Muscle of leg (tissue), 3 donors: ENCODE measurements at regions not wholly inside any gene's neighbourhood (a gene's known extent, or its start where the extent isn't known, plus 50 kb on each side); places are given as distances from the start of the nearest gene placed in this dataset.

Source experiments
- DNase-seq: peaks from one replicate; pipeline ENCODE4 v3.0.0; 2013
- H3K27ac ChIP-seq: one replicate; pipeline ENCODE4 v1.5.1; 2013; ENCODE audit warnings: mild to moderate bottlenecking, low read length, control low read depth
- H3K27me3 ChIP-seq: one replicate; pipeline ENCODE4 v1.6.1; 2013; ENCODE audit warnings: low read length; ENCODE audit not compliant: control insufficient read depth, insufficient read depth
- H3K36me3 ChIP-seq: one replicate; pipeline ENCODE4 v1.6.1; 2013; ENCODE audit warnings: low read length; ENCODE audit not compliant: control insufficient read depth, insufficient read depth
- H3K4me1 ChIP-seq: one replicate; pipeline ENCODE4 v1.6.1; 2013; ENCODE audit warnings: low read length; ENCODE audit not compliant: control insufficient read depth, insufficient read depth
- H3K4me3 ChIP-seq: one replicate; pipeline ENCODE4 v1.5.1; 2013; ENCODE audit warnings: low read length, control low read depth
- H3K9me3 ChIP-seq: replicated peaks from 2 replicates; pipeline ENCODE4 v1.6.1; 2013; ENCODE audit warnings: low read depth, low read length; ENCODE audit not compliant: control insufficient read depth
- WGBS: methylation state at CpG from one replicate; pipeline ENCODE4 v1.1.5; 2013; ENCODE audit warnings: missing lambda C conversion rate; ENCODE audit not compliant: insufficient coverage; 5-methylcytosine and 5-hydroxymethylcytosine counted together

GRCh38 chr2:39999864-40000263 lies 220.8 kb upstream of the THUMPD2 start:
- Histone ChIP-seq H3K27ac (no peak overlapping the region), H3K27me3 (no peaks in the 10 kb centered on the region), H3K4me1 (no peaks in the 10 kb centered on the region), H3K36me3 (no peaks in the 10 kb centered on the region), H3K4me3 (no peak overlapping the region), H3K9me3 (no peaks in the 10 kb centered on the region)
- no peak for DNase-seq
- no CpG with 5 or more reads among the region's 4 CpGs for WGBS

- H3K27ac ChIP-seq = no peak overlapping the region
- whole genome bisulfite sequencing = no CpG with 5 or more reads among the region's 2 CpGs
- DNase-seq = no peak
- no peaks in the 10 kb centered on the region for H3K9me3 ChIP-seq
- no peaks in the 10 kb centered on the region for H3K36me3 ChIP-seq
- H3K4me1 ChIP-seq = no peaks in the 10 kb centered on the region
- no peaks in the 10 kb centered on the region for H3K27me3 ChIP-seq
- no peak overlapping the region for H3K4me3 ChIP-seq
These were observed 219.6 kb upstream of the THUMPD2 start for GRCh38 chr2:39998617-39999016.

GRCh38 chr2:39996653-39997080 lies 217.6 kb upstream of the THUMPD2 start:
- Histone ChIP-seq H3K4me1 (no peaks in the 10 kb centered on the region), H3K27ac (no peak overlapping the region), H3K36me3 (no peaks in the 10 kb centered on the region), H3K9me3 (no peaks in the 10 kb centered on the region), H3K27me3 (no peaks in the 10 kb centered on the region), H3K4me3 (no peak overlapping the region)
- no peak for DNase-seq
- no CpG with 5 or more reads among the region's 1 CpG for WGBS

DNA sequence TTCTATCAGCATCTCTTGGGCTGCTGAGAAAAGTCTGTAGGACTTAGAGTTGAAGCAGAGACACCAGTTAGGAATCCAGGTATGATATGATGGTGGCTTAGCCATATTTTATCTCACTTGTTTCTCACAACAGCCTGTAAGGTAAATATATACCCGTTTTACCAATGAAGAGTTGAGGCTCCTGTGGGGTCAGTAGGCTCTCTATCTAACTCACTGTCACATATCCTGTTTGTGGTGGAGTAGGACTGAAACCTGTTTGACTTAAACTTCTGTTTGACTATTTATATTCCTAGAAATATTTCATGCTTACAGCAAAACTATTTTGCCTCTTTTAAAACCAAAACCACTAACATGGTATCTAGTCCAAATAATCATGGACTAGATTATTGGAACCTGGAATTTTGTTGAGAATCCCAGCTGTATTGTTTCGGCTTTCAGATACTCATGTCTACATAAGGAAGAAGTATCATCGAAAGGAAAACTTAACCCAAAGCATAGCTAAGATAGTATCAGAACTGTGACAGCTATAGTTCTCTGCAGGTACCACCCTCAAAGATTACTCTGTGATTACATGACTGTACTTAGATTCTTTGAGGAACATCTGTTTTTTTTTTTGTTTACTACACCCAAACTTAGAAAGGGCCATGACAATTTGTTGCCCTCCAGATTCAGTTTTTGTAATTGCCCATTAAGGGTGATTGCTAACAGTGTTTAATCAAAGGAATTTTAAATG lies 216.1 kb upstream of the THUMPD2 start:
- H3K27ac ChIP-seq = no peak overlapping the region
- no peaks in the 10 kb centered on the region for H3K27me3 ChIP-seq
- no peaks in the 10 kb centered on the region for H3K36me3 ChIP-seq
- DNase-seq = no peak
- H3K9me3 ChIP-seq = no peaks in the 10 kb centered on the region
- H3K4me3 ChIP-seq = no peak overlapping the region
- no CpG with 5 or more reads among the region's 3 CpGs for WGBS
- H3K4me1 ChIP-seq = no peaks in the 10 kb centered on the region

GRCh38 chr2:39994151-39994550 lies 215.1 kb upstream of the THUMPD2 start:
- Histone ChIP-seq H3K27ac (no peak overlapping the region), H3K9me3 (no peaks in the 10 kb centered on the region), H3K36me3 (no peaks in the 10 kb centered on the region), H3K27me3 (no peaks in the 10 kb centered on the region), H3K4me3 (no peak overlapping the region), H3K4me1 (no peaks in the 10 kb centered on the region)
- DNase-seq = no peak

- no peak for DNase-seq
- H3K9me3 ChIP-seq = no peaks in the 10 kb centered on the region
- no peak overlapping the region for H3K27ac ChIP-seq
- H3K4me1 ChIP-seq = no peaks in the 10 kb centered on the region
- WGBS = no CpG with 5 or more reads among the region's 2 CpGs
- no peaks in the 10 kb centered on the region for H3K27me3 ChIP-seq
- H3K36me3 ChIP-seq = no peaks in the 10 kb centered on the region
- no peak overlapping the region for H3K4me3 ChIP-seq
These were observed 212.2 kb upstream of the THUMPD2 start for GRCh38 chr2:39991298-39991697.

DNA sequence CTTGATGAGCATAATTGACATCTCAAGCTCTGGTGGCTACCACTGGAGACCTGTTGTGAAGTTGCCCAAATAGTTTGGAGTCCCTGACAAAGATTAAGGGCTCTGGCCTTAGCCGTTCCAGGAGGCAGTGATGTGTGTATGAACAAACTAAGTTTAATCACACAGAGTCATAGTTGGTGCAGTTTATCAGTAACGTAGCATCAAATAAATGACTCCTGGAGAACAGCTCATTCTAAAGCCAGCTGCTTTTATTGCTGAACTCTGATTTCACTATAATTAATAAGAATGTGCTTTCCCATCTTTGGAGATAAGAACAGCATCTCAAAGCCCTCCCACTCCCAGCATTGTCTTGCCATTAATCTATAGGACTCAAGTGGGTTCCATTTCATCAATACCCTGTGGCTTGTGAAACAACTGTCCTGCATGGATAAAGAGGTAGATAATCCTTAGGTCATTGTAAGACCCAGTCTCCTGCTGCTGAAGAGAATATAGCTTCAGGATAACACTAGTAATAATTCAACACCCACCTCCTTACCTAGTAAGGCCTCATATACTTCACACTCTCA lies 211.4 kb upstream of the THUMPD2 start:
- no CpG with 5 or more reads among the region's 2 CpGs for WGBS
- H3K27ac ChIP-seq = no peak overlapping the region
- DNase-seq = no peak

DNA sequence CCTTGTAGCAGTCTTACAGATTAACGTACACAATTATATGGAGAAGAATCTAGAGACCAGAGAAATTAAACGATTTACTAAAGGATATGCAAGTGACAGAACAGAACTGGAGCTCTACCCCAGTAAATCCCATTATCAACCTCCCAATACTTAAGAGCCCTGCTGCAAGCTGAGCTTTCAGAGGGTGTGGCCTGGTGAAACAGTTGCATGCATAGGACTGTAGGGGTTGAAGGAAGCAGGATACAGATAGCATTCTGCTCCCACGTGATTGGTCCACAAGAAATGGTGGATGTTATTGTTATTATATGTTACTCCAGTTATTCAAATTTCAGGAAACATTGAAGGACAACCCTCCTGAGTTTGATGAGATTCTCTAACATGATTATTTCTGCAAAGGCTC lies 210.8 kb upstream of the THUMPD2 start:
- no CpG with 5 or more reads among the region's 3 CpGs for WGBS
- H3K4me3 ChIP-seq = no peak overlapping the region
- H3K27ac ChIP-seq = no peak overlapping the region
- H3K36me3 ChIP-seq = no peaks in the 10 kb centered on the region
- no peaks in the 10 kb centered on the region for H3K27me3 ChIP-seq
- no peak for DNase-seq
- no peaks in the 10 kb centered on the region for H3K4me1 ChIP-seq
- H3K9me3 ChIP-seq = no peaks in the 10 kb centered on the region

More for the DNA sequence above, 211.4 kb upstream of the THUMPD2 start:
- Histone ChIP-seq H3K27me3 (no peaks in the 10 kb centered on the region), H3K4me1 (no peaks in the 10 kb centered on the region), H3K36me3 (no peaks in the 10 kb centered on the region), H3K4me3 (no peak overlapping the region), H3K9me3 (no peaks in the 10 kb centered on the region)

DNA sequence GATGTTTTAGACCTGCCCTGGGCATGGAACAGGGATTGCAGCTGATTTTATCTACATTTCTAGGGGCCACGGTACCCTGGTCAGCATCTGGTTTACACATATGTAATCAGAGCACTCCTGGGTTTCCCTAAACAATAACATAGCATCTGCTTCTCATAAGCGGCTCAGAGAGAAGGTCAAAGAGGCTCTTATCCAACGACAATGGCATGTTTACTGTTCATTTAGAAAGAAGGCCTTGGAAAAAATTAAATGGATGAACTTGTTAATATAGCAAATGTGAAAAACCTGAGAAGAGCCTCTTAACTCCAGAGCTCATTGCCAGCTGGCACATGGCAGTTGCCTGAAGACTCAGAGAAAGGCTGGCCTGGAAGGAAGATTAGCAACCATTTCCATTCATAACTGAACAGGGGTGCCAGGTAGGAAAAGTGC lies 202.8 kb upstream of the THUMPD2 start:
- peak; percentile 89 for DNase-seq
- Histone ChIP-seq H3K36me3 (no peaks in the 10 kb centered on the region), H3K4me3 (no peak overlapping the region), H3K27ac (no peak overlapping the region), H3K9me3 (no peaks in the 10 kb centered on the region), H3K4me1 (no peaks in the 10 kb centered on the region), H3K27me3 (no peaks in the 10 kb centered on the region)
- WGBS = 29% methylated on average over 1 of the region's 3 CpGs

GRCh38 chr2:39975476-39976020 lies 196.5 kb upstream of the THUMPD2 start:
- no CpG with 5 or more reads among the region's 3 CpGs for WGBS
- no peaks in the 10 kb centered on the region for H3K27me3 ChIP-seq
- H3K36me3 ChIP-seq = no peaks in the 10 kb centered on the region
- H3K9me3 ChIP-seq = no peaks in the 10 kb centered on the region
- DNase-seq = peak; percentile 62
- H3K4me1 ChIP-seq = no peaks in the 10 kb centered on the region
- H3K4me3 ChIP-seq = no peak overlapping the region
- no peak overlapping the region for H3K27ac ChIP-seq
